GM12801 (cell line): ENCODE measurements at regions not wholly inside any gene's neighbourhood (a gene's known extent, or its start where the extent isn't known, plus 50 kb on each side); places are given as distances from the start of the nearest gene placed in this dataset.

Experiments used
- TF ChIP-seq, protein P1 (sequence below): IDR thresholded peaks from one replicate; pipeline ENCODE4 v1.5.1; 2011; ENCODE audit warnings: control low read depth; ENCODE audit not compliant: insufficient read length; ENCODE audit errors: extremely low read depth

DNA sequence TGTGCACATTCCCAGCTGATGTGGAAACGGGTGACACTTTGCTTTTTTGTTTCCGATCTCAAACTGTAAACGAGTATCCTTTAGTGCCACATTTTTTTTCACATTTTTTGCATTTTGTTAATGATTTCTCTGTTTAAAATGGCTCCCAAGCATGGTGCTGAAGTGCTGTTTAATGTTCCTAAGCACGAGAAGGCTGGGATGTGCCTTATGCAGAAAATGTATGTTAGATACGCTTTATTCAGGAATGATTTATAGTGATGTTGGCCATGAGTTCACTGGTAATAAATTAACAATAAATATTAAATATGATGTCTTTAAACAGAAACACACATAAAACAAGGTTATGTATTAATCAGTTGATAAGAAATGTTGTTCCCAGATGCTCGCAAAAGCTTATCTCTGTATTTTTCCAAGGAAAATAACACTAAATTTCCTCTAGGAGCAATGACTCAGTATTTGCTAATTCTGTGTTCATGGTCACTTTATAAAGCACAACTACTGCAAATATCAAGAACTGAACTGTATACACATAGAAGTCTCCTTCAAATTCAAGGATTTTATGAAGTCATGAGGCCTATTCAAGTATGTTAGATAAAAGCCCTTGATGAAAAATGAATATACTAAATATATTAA is 305.9 kb upstream of the SMIM30 start:
- TF ChIP-seq, protein P1, sequence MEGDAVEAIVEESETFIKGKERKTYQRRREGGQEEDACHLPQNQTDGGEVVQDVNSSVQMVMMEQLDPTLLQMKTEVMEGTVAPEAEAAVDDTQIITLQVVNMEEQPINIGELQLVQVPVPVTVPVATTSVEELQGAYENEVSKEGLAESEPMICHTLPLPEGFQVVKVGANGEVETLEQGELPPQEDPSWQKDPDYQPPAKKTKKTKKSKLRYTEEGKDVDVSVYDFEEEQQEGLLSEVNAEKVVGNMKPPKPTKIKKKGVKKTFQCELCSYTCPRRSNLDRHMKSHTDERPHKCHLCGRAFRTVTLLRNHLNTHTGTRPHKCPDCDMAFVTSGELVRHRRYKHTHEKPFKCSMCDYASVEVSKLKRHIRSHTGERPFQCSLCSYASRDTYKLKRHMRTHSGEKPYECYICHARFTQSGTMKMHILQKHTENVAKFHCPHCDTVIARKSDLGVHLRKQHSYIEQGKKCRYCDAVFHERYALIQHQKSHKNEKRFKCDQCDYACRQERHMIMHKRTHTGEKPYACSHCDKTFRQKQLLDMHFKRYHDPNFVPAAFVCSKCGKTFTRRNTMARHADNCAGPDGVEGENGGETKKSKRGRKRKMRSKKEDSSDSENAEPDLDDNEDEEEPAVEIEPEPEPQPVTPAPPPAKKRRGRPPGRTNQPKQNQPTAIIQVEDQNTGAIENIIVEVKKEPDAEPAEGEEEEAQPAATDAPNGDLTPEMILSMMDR: no peak

GRCh38 chr7:113421696-113422330 is 303.5 kb upstream of the SMIM30 start:
- TF ChIP-seq, protein P1: no peak

- TF ChIP-seq, protein P1: no peak
These were observed 296.2 kb upstream of the SMIM30 start for GRCh38 chr7:113414401-113415035.

GRCh38 chr7:113412410-113412809 is 294.1 kb upstream of the SMIM30 start:
- TF ChIP-seq, protein P1: no peak

DNA sequence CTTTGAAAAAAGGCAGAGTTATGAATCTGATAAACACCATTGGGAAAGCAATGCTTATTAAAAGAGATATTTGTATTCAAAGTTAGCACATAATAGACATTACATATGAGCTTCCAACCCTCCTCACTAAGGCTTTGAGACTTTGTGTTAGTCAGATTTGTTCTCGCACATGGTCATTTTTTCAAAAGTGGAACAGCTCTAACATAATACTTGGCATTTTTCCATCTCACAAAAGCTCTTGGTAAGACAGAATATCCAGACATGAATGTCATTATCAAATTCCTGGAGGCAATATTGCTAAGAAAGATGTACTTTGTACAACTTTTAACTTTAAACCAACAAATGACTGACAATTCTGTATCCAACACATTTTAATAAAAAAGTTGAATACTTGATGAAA is 292.4 kb upstream of the SMIM30 start:
- TF ChIP-seq, protein P1: no peak

- TF ChIP-seq, protein P1: no peak
These were observed 290.6 kb upstream of the SMIM30 start for GRCh38 chr7:113408999-113409398.

DNA sequence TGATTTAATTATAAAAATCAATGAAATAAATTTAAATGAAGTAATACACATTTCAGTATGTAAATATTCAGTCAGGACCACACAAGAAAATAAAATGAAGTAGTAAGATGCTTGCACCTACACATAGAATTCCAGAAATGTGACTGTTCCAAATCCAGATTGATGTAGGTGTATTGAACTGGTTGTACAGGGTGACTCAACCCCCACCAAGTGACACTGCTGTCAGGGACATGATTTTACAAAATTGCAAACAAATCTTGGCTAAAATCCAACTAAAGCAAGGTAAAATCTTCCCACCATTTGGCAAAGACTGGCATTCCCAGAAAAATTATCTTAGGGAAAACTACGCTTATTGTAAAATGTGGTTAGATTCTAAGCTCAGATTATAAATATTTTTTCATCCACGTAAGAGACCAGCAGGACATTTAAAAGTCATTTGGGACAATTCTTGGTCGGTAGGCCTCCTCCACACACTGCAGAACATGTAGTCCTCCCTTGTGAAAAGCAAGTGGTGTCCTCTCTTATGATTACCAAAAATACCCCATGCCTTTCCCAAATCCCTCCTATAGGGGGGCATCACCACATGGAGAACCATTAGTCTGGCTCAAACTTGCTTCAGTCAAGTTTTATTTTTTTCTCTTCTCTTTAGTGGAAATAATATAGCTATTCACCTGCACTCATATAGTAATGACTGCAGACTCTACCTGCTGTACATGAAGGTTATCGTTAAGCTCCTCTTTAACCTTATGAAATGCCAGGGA is 287.1 kb upstream of the SMIM30 start:
- TF ChIP-seq, protein P1: no peak
